SJSA1 (cell line): ENCODE measurements at regions not wholly inside any gene's neighbourhood (a gene's known extent, or its start where the extent isn't known, plus 50 kb on each side); places are given as distances from the start of the nearest gene placed in this dataset.

Source experiments
- DNase-seq, 2 experiments: peaks; one replicate each; pipeline ENCODE4 v3.0.0-alpha.2; 2015 to 2020; ENCODE audit warnings: low spot score in 2 of 2, low read depth in 1 of 2
- H3K27ac ChIP-seq: fragments of 250-450 bp; sonication (Bioruptor Pico); 2 replicates; pipeline ENCODE4 v1.5.1; 2020; ENCODE audit warnings: mild to moderate bottlenecking, moderate library complexity
- H3K27me3 ChIP-seq: fragments of 250-450 bp; sonication (Bioruptor Pico); replicated peaks from 2 replicates; pipeline ENCODE4 v1.5.1; 2020; ENCODE audit warnings: mild to moderate bottlenecking, moderate library complexity
- H3K36me3 ChIP-seq: fragments of 250-450 bp; sonication (Bioruptor Pico); 2 replicates; pipeline ENCODE4 v1.5.1; 2020; ENCODE audit warnings: mild to moderate bottlenecking
- H3K4me1 ChIP-seq: fragments of 250-450 bp; sonication (Bioruptor Pico); replicated peaks from 2 replicates; pipeline ENCODE4 v1.6.1; 2021; ENCODE audit warnings: mild to moderate bottlenecking
- H3K4me3 ChIP-seq: fragments of 250-450 bp; sonication (Bioruptor Pico); 2 replicates; pipeline ENCODE4 v1.5.1; 2020; ENCODE audit warnings: mild to moderate bottlenecking
- H3K9me3 ChIP-seq: fragments of 250-450 bp; sonication (Bioruptor Pico); replicated peaks from 2 replicates; pipeline ENCODE4 v1.5.1; 2020; ENCODE audit warnings: mild to moderate bottlenecking

DNA sequence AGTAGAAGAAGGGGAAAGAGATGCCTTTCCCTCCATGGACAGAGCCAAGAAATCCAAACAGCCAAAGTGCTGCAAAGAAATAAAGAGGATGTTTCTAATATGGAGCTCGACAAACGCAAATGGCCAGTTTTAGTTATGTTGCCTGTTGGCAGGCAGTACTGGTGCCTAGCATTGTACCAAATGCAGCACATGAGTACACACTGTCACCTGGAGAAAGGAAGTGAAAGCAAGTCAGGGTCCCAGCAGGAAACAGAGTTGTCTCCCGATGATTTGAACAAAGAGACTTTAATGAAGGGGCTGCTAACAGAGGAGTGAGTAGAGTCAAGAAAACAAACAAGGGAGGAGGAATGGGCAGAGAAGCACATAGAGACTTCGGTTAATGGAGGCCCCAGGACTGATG is 623.0 kb downstream of the BCL11A start:
- Histone ChIP-seq H3K27ac (no peak overlapping the region), H3K36me3 (no peaks in the 10 kb centered on the region), H3K9me3 (no peaks in the 10 kb centered on the region), H3K4me1 (no peaks in the 10 kb centered on the region), H3K4me3 (no peak overlapping the region), H3K27me3 (no peaks in the 10 kb centered on the region)
- no peak for DNase-seq

- Histone ChIP-seq H3K9me3 (no peaks in the 10 kb centered on the region), H3K4me1 (no peaks in the 10 kb centered on the region), H3K27ac (no peak overlapping the region), H3K36me3 (no peaks in the 10 kb centered on the region), H3K4me3 (no peak overlapping the region), H3K27me3 (no peaks in the 10 kb centered on the region)
- no peak for DNase-seq
These were observed 626.7 kb downstream of the BCL11A start for GRCh38 chr2:59926731-59927130.

DNA sequence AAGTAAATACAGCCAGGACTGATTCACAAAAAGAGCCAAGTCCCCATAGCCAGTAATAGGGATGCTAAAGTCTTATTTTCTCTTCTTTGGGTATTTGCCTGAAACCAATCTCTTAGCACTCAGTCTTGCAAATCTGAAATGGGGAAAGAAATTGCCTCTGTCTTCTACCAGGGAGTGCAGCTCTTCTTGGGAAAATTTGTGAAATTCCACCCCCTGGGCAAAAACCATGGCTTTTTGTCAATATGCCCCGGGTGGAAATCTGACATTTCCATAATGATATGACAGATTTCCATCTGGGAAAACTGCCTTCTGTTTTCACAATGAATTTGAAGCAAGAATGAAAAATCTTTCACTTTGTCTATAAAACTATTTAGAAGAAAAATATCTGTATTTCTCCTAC is 628.1 kb downstream of the BCL11A start:
- H3K9me3 ChIP-seq, result no peaks in the 10 kb centered on the region
- H3K27ac ChIP-seq, result no peak overlapping the region
- H3K4me1 ChIP-seq, result no peaks in the 10 kb centered on the region
- H3K4me3 ChIP-seq, result no peak overlapping the region
- H3K27me3 ChIP-seq, result no peaks in the 10 kb centered on the region
- no peak for DNase-seq
- H3K36me3 ChIP-seq, result no peaks in the 10 kb centered on the region

DNA sequence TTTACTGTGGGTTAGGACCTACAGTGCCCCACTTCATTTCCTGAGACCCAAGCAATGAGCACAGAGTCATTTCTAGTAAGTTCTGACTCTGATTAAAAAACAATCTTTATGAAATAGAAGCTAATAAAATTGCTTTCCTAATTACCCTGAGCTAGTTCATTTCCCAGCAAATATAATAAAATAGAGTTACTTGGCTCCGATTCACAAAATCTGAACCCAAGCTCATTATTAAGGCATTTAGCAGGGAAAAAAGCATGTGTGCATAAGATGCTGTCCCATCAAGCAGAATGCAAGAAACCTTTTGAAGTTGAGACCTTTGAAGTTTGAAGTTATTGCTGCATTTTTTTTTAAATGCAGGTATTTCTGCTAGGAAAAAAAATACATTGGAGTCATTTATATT is 629.1 kb downstream of the BCL11A start:
- DNase-seq, result no peak
- no peak overlapping the region for H3K27ac ChIP-seq
- no peaks in the 10 kb centered on the region for H3K36me3 ChIP-seq
- H3K27me3 ChIP-seq, result no peaks in the 10 kb centered on the region
- no peaks in the 10 kb centered on the region for H3K9me3 ChIP-seq
- no peak overlapping the region for H3K4me3 ChIP-seq
- H3K4me1 ChIP-seq, result no peaks in the 10 kb centered on the region

- Histone ChIP-seq H3K4me1 (no peaks in the 10 kb centered on the region), H3K4me3 (no peak overlapping the region), H3K27me3 (no peaks in the 10 kb centered on the region), H3K27ac (no peak overlapping the region), H3K9me3 (no peaks in the 10 kb centered on the region), H3K36me3 (no peaks in the 10 kb centered on the region)
- DNase-seq, result no peak
These were observed 631.0 kb downstream of the BCL11A start for GRCh38 chr2:59922450-59922849.

DNA sequence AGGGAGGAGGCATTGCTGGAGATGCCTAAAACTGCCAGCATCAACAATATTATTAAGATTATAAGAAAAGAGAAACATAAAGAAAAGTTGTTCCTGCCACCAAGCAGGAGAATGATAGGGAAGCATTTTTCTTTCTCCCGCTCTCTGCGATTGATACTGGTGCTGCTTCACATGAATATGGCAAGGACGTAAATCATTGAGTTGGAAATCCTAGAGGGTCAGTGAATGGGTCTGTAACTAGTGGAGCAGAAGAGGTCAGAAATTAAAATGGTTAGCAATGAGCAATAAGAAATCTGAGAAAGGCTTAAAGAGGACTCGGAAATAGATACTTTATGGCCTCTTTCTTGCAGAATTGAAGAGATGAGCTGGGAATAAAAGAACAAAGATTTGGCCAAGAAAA is 631.7 kb downstream of the BCL11A start:
- DNase-seq, result no peak
- no peaks in the 10 kb centered on the region for H3K36me3 ChIP-seq
- H3K27me3 ChIP-seq, result no peaks in the 10 kb centered on the region
- no peaks in the 10 kb centered on the region for H3K4me1 ChIP-seq
- no peaks in the 10 kb centered on the region for H3K9me3 ChIP-seq
- no peak overlapping the region for H3K27ac ChIP-seq
- H3K4me3 ChIP-seq, result no peak overlapping the region

DNA sequence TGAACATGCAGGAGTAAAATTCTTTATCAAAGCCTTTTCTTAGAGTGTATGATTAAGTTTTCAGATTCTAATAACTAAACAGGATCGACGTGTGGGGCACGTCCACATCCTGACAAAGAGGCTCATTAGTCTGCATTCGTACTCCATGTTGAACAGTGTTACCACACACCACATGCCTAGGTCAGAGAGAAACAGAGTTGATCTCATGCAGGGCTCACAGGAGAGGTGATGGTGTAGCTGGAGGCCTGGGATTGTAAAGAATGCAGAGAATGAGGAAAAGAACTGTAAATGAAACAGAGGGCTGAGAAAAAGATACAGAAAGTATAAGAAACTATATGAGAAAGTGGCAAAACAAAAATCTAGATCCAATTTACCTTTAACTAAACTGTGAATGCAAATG is 632.5 kb downstream of the BCL11A start:
- Histone ChIP-seq H3K27ac (no peak overlapping the region), H3K36me3 (no peaks in the 10 kb centered on the region), H3K9me3 (no peaks in the 10 kb centered on the region), H3K27me3 (no peaks in the 10 kb centered on the region), H3K4me3 (no peak overlapping the region), H3K4me1 (no peaks in the 10 kb centered on the region)
- DNase-seq, result no peak

DNA sequence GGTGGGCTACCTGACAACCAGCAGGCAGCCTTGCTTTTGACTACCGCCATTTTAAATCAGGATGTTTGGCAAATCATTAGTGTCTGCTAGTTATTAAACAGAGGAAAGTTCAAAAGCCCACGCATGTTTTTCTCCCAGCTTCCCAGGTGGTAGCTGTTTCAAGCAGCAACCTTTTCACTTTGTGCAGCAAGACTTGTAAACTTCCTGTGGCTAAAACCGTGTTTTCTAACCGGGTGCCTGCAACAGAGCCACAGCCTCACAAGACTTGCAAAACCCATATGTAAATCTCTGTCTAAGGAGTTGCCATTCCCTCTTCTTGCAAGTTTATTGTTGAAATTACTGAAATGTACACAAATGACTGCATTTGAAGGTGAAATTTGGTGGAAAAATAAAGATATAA is 633.1 kb downstream of the BCL11A start:
- no peaks in the 10 kb centered on the region for H3K9me3 ChIP-seq
- no peaks in the 10 kb centered on the region for H3K27me3 ChIP-seq
- DNase-seq, result no peak
- H3K4me1 ChIP-seq, result no peaks in the 10 kb centered on the region
- H3K4me3 ChIP-seq, result no peak overlapping the region
- H3K27ac ChIP-seq, result no peak overlapping the region
- no peaks in the 10 kb centered on the region for H3K36me3 ChIP-seq

GRCh38 chr2:59919579-59919978 is 633.9 kb downstream of the BCL11A start:
- Histone ChIP-seq H3K36me3 (no peaks in the 10 kb centered on the region), H3K4me1 (no peaks in the 10 kb centered on the region), H3K9me3 (no peaks in the 10 kb centered on the region), H3K4me3 (no peak overlapping the region), H3K27me3 (no peaks in the 10 kb centered on the region), H3K27ac (no peak overlapping the region)
- no peak for DNase-seq

- Histone ChIP-seq H3K27me3 (no peaks in the 10 kb centered on the region), H3K36me3 (no peaks in the 10 kb centered on the region), H3K4me1 (no peaks in the 10 kb centered on the region), H3K4me3 (no peak overlapping the region), H3K27ac (no peak overlapping the region), H3K9me3 (no peaks in the 10 kb centered on the region)
- DNase-seq, result no peak
These were observed 641.4 kb downstream of the BCL11A start for GRCh38 chr2:59912042-59912441.

DNA sequence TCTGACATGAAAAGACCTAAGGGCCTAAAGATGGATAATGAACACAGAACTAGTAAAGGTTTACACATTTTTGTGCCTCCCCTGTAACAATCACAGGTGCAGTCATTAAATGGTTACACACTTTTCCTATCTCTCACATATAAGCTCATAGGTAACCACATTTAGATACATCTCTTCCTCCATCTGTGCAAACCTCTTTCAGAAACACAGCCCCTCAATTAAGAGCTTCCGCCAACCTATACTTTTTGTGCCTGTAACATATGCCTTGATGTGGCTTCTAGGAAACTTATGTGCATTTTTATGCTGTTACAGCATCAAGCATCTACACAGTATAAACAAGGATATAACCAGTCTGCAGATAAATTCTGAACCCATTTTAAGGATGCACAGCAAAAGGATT is 643.3 kb downstream of the BCL11A start:
- no peaks in the 10 kb centered on the region for H3K27me3 ChIP-seq
- H3K9me3 ChIP-seq, result no peaks in the 10 kb centered on the region
- no peak overlapping the region for H3K4me3 ChIP-seq
- H3K27ac ChIP-seq, result no peak overlapping the region
- no peaks in the 10 kb centered on the region for H3K36me3 ChIP-seq
- no peak for DNase-seq
- no peaks in the 10 kb centered on the region for H3K4me1 ChIP-seq

DNA sequence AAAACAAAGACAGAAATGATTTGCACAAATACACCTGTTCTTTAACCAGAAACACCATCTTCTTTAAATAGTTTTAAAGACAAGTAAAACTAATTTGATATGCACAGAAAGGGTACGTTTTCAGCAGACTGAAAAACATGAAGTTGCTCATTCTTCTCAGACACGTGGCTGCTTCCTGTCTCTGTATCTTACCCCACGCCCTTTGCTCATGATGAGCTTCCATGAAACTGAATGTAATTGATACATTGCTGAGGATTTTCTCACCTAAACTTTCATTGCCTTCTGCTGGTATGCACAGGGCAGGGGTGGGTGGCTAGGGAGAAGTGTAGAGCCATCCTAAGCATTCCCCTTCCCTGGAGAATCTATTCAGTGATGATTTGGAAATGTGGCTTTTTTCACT is 644.3 kb downstream of the BCL11A start:
- Histone ChIP-seq H3K4me1 (no peaks in the 10 kb centered on the region), H3K27ac (no peak overlapping the region), H3K27me3 (no peaks in the 10 kb centered on the region), H3K9me3 (no peaks in the 10 kb centered on the region), H3K4me3 (no peak overlapping the region), H3K36me3 (no peaks in the 10 kb centered on the region)
- DNase-seq, result no peak

GRCh38 chr2:59905731-59906130 is 647.7 kb downstream of the BCL11A start:
- H3K4me1 ChIP-seq, result no peaks in the 10 kb centered on the region
- no peak overlapping the region for H3K4me3 ChIP-seq
- H3K27ac ChIP-seq, result no peak overlapping the region
- no peaks in the 10 kb centered on the region for H3K27me3 ChIP-seq
- DNase-seq, result no peak
- H3K9me3 ChIP-seq, result no peaks in the 10 kb centered on the region
- no peaks in the 10 kb centered on the region for H3K36me3 ChIP-seq

DNA sequence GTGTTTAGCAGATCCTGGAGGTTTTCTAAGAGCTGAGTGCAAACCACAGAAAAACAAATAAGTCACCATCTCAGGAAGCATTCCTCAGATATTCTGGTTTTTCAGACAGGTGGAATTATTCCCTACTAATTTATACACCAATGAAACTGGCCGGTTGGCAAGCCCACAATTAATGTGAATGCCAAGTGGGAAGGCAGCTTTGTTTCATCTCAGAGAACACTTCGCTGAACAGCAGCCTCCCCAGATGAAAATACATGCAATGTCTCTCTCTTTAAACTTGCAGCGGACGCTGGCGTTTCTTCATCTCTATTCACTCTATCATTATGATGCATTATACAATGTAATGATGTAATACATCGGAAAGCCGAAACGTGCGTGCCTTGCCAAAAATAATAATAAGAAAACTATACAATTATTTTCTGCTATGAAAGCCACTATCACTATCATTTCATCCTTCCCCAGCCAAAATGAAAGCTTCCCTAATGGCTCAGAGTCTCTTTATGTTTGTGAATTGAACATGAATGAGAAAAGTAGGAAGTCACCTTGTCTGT is 649.4 kb downstream of the BCL11A start:
- H3K9me3 ChIP-seq, result no peaks in the 10 kb centered on the region
- H3K4me3 ChIP-seq, result no peak overlapping the region
- no peaks in the 10 kb centered on the region for H3K27me3 ChIP-seq
- H3K4me1 ChIP-seq, result no peaks in the 10 kb centered on the region
- H3K27ac ChIP-seq, result no peak overlapping the region
- no peaks in the 10 kb centered on the region for H3K36me3 ChIP-seq
- no peak for DNase-seq

GRCh38 chr2:59900728-59901452 is 652.6 kb downstream of the BCL11A start:
- no peaks in the 10 kb centered on the region for H3K4me1 ChIP-seq
- no peaks in the 10 kb centered on the region for H3K27me3 ChIP-seq
- no peak for DNase-seq
- H3K27ac ChIP-seq, result no peak overlapping the region
- no peaks in the 10 kb centered on the region for H3K36me3 ChIP-seq
- no peaks in the 10 kb centered on the region for H3K9me3 ChIP-seq
- H3K4me3 ChIP-seq, result no peak overlapping the region
